COLO668 (cell line): ENCODE measurements at regions not wholly inside any gene's neighbourhood (a gene's known extent, or its start where the extent isn't known, plus 50 kb on each side); places are given as distances from the start of the nearest gene placed in this dataset.
A peak's percentile ranks its signal among the peaks of the same experiment; 100 is the strongest.

Experiments used
- DNase-seq: peaks from one replicate; lab custom pipeline; 2025; ENCODE audit not compliant: unreplicated experiment; lab: John Stamatoyannopoulos, UW

GRCh38 chr22:49154433-49154832 is 673.2 kb downstream of the BRD1 start:
- DNase-seq: no peak

GRCh38 chr22:49153921-49154320 is 673.8 kb downstream of the BRD1 start:
- DNase-seq: no peak

- DNase-seq: no peak
These were observed 674.5 kb downstream of the BRD1 start for GRCh38 chr22:49152939-49153770.

GRCh38 chr22:49152127-49152938 is 675.3 kb downstream of the BRD1 start:
- peak; percentile 80 for DNase-seq

- DNase-seq: peak; percentile 38
These were observed 676.2 kb downstream of the BRD1 start for GRCh38 chr22:49151256-49152126.

- no peak for DNase-seq
These were observed 676.9 kb downstream of the BRD1 start for GRCh38 chr22:49150801-49151221.

- DNase-seq: peak; percentile 77
These were observed 677.7 kb downstream of the BRD1 start for GRCh38 chr22:49149721-49150608.

- peak; percentile 35 for DNase-seq
These were observed 678.7 kb downstream of the BRD1 start for GRCh38 chr22:49148895-49149418.

GRCh38 chr22:49147617-49148175 is 680.0 kb downstream of the BRD1 start:
- no peak for DNase-seq

GRCh38 chr22:49147171-49147570 is 680.5 kb downstream of the BRD1 start:
- DNase-seq: no peak

GRCh38 chr22:49146511-49146910 is 681.2 kb downstream of the BRD1 start:
- DNase-seq: no peak

GRCh38 chr22:49143812-49144211 is 683.9 kb downstream of the BRD1 start:
- DNase-seq: no peak

GRCh38 chr22:49142891-49143290 is 684.8 kb downstream of the BRD1 start:
- DNase-seq: no peak

GRCh38 chr22:49142296-49142695 is 685.4 kb downstream of the BRD1 start:
- no peak for DNase-seq

- no peak for DNase-seq
These were observed 685.9 kb downstream of the BRD1 start for GRCh38 chr22:49141761-49142160.

GRCh38 chr22:49140911-49141665 is 686.6 kb downstream of the BRD1 start:
- no peak for DNase-seq

GRCh38 chr22:49139492-49140151 is 688.1 kb downstream of the BRD1 start:
- peak; percentile 26 for DNase-seq

- no peak for DNase-seq
These were observed 689.4 kb downstream of the BRD1 start for GRCh38 chr22:49138250-49138790.
